H1 (cell line): ENCODE measurements at regions not wholly inside any gene's neighbourhood (a gene's known extent, or its start where the extent isn't known, plus 50 kb on each side); places are given as distances from the start of the nearest gene placed in this dataset.

Source experiments
- ATF3 ChIP-seq: IDR thresholded peaks from 2 replicates; pipeline ENCODE4 v1.6.1; 2011; ENCODE audit warnings: low read depth, mild to moderate bottlenecking, low read length; ENCODE audit not compliant: insufficient read depth
- CBX5 ChIP-seq: fragments of 300-800, 300-1000 bp; sonication (generic); IDR thresholded peaks from 2 replicates; pipeline ENCODE4 v1.7.1; 2016; ENCODE audit warnings: antibody characterized with exemption, low read length, low read depth
- CTCF ChIP-seq, 3 experiments: IDR thresholded peaks; 1 replicate in 2 of 3; 2 replicates in 1 of 3; pipeline versions ENCODE4 v1.5.1 to v1.6.1; 2011; ENCODE audit warnings: low read length in 3 of 3, mild to moderate bottlenecking in 3 of 3, inconsistent platforms in 2 of 3, low read depth in 1 of 3, moderate library complexity in 1 of 3; ENCODE audit not compliant: insufficient read depth in 1 of 3; ENCODE audit errors: control extremely low read depth in 1 of 3
- EGR1 ChIP-seq: IDR thresholded peaks from 2 replicates; pipeline ENCODE4 v1.6.1; 2011; ENCODE audit warnings: low read depth, low read length, borderline replicate concordance
- EZH2 ChIP-seq: fragments of 200-600 bp; sonication (generic); IDR thresholded peaks from 2 replicates; pipeline ENCODE4 v1.7.1; 2012; ENCODE audit warnings: low read depth, mild to moderate bottlenecking, moderate library complexity, low read length, inconsistent platforms; ENCODE audit not compliant: severe bottlenecking
- GABPA ChIP-seq: IDR thresholded peaks from 2 replicates; pipeline ENCODE4 v1.6.1; 2011; ENCODE audit warnings: mild to moderate bottlenecking, low read length, moderate library complexity, borderline replicate concordance; ENCODE audit not compliant: insufficient read depth
- HDAC2 ChIP-seq, 2 experiments: fragments of 300-600 bp in 1 of 2; sonication (generic) in 1 of 2; IDR thresholded peaks; 2 replicates each; pipeline ENCODE4 v1.6.1; 2011 to 2012; ENCODE audit warnings: low read depth in 2 of 2, low read length in 2 of 2, mild to moderate bottlenecking in 2 of 2, moderate library complexity in 2 of 2, borderline replicate concordance in 1 of 2, inconsistent platforms in 1 of 2
- JUN ChIP-seq: IDR thresholded peaks from 2 replicates; pipeline ENCODE4 v1.6.1; 2011; ENCODE audit warnings: low read depth, mild to moderate bottlenecking, improper control_type of control experiment, low read length
- MAFK ChIP-seq: IDR thresholded peaks from 2 replicates; pipeline ENCODE4 v1.6.1; 2012; ENCODE audit warnings: low read depth, mild to moderate bottlenecking, improper control_type of control experiment, low read length
- POLR2A ChIP-seq, 2 experiments: IDR thresholded peaks; 1 replicate in 1 of 2; 2 replicates in 1 of 2; pipeline ENCODE4 v1.6.1; 2011; ENCODE audit warnings: low read depth in 2 of 2, low read length in 2 of 2, mild to moderate bottlenecking in 2 of 2; ENCODE audit errors: control extremely low read depth in 1 of 2
- SAP30 ChIP-seq: fragments of 300-600 bp; sonication (generic); IDR thresholded peaks from 2 replicates; pipeline ENCODE4 v1.7.1; 2012; ENCODE audit warnings: low read length, moderate library complexity, mild to moderate bottlenecking, inconsistent platforms; ENCODE audit not compliant: insufficient read depth, insufficient replicate concordance
- TAF1 ChIP-seq: IDR thresholded peaks from 2 replicates; pipeline ENCODE4 v1.6.1; 2011; ENCODE audit warnings: mild to moderate bottlenecking, low read depth, low read length
- YY1 ChIP-seq: IDR thresholded peaks from 2 replicates; pipeline ENCODE4 v1.6.1; 2011; ENCODE audit warnings: low read depth, mild to moderate bottlenecking, low read length
- ZNF274 ChIP-seq: IDR thresholded peaks from 2 replicates; pipeline ENCODE4 v1.7.0; 2012; ENCODE audit warnings: low read length, borderline replicate concordance; ENCODE audit errors: extremely low read depth

GRCh38 chr14:36019126-36019525 is 157.4 kb downstream of the PTCSC3 start:
- TF ChIP-seq TAF1 (no peak), CTCF (IDR thresholded peaks at IDR 0.05; ENCODE audit: control extremely low read depth in 1 of 3, insufficient read depth in 1 of 3, low read depth in 1 of 3, low read length in 3 of 3) (no peak), EZH2 (no peak), HDAC2 (IDR thresholded peaks at IDR 0.05; ENCODE audit: borderline replicate concordance in 1 of 2, low read depth in 2 of 2, low read length in 2 of 2) (no peak), POLR2A (IDR thresholded peaks at IDR 0.05; ENCODE audit: control extremely low read depth in 1 of 2, low read depth in 2 of 2, low read length in 2 of 2) (no peak), GABPA (no peak), SAP30 (no peak), ZNF274 (no peak), EGR1 (no peak), CBX5 (no peak), MAFK (no peak), YY1 (no peak), JUN (no peak), ATF3 (no peak)
